G401 (cell line): ENCODE measurements at regions not wholly inside any gene's neighbourhood (a gene's known extent, or its start where the extent isn't known, plus 50 kb on each side); places are given as distances from the start of the nearest gene placed in this dataset.
A peak's percentile ranks its signal among the peaks of the same experiment; 100 is the strongest.

Source experiments
- DNase-seq: peaks from one replicate; pipeline ENCODE4 v3.0.0-alpha.2; 2015; ENCODE audit warnings: low spot score
- in situ Hi-C: cut with HindIII; loops from 2 replicates; pipeline ENCODE4 v1.10.0; 2016; ENCODE audit warnings: low sequenced_read_pairs, mixed read lengths

GRCh38 chrX:39915081-39915480 is 182.7 kb downstream of the BCOR start:
- in situ Hi-C loops = no loop called here

GRCh38 chrX:39915596-39915995 is 182.2 kb downstream of the BCOR start:
- in situ Hi-C loops = no loop called here
- DNase-seq = no peak

More at GRCh38 chrX:39915081-39915480, 182.7 kb downstream of the BCOR start:
- no peak for DNase-seq

DNA sequence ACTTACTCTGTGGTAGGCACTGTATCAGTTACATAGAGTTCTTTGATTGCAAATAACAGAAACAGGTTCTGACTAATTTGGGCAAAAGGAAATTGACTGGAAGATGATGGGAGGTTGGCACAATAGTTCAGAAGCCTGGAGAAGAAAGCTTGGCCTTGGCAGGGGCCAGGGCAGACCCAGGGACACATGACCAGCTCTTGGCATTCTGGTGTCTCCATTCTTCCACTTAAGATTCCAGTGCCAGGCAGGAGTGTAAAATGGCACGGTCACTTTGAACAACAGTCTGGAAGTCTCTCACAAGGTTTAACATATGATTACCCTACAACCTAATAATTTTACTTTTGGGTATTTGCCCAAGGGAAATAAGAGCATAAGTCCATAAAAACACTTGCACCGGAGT is 175.9 kb downstream of the BCOR start:
- in situ Hi-C loops = no loop called here
- DNase-seq = no peak

DNA sequence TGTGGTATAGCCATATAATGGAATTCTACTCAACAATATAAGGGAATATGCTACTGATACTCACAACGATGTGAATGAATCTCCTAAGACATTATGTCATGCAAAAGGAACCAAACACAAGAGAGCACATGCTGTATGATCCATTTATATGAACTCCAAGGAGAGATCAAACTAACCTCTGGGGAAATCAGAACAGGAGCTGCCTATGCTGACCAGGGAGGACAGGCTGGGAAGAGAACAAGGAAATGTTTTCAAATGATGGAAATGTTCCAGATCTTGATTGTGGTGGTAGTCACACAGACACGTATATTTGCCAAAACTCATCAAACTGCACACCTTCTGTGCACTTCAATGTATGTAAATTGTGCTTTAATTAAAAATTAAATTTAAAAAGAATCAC is 175.3 kb downstream of the BCOR start:
- DNase-seq = no peak
- in situ Hi-C loops = no loop called here

GRCh38 chrX:39922926-39923325 is 174.8 kb downstream of the BCOR start:
- in situ Hi-C loops = no loop called here
- DNase-seq = no peak

GRCh38 chrX:39927380-39927779 is 170.4 kb downstream of the BCOR start:
- no peak for DNase-seq
- in situ Hi-C loops = no loop called here

GRCh38 chrX:39928704-39929378 is 168.9 kb downstream of the BCOR start:
- no peak for DNase-seq
- in situ Hi-C loops = no loop called here

DNA sequence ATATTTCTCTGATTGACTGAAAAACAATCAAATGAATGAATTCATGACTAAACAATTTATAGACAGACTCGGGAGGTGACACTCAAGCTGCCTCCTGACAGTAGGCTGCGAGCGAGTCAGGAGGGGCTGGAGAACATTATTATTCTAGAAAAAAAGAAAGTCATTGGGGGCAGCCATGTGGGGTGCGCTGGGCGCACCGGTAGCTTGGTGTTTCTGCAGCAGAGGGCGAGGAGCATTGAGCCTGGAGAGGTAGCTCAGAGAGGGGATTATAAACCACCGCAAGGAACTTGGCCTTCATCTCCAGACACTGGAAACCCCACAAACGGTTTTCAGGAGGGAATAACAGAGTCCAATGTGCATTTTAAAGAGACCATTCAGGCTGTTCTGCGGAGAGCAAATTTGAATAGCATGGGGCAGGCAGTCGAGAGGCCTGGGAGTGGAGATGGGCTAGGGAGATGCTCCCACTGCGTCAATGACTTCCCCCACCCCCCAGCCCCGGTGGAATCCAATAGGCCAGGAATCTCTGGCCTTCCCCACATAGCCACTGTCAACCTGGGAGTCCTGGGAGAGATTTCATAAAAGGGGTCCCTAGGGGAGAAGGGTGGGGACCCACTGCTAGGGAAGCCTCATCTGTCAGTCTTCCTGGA is 168.3 kb downstream of the BCOR start:
- no peak for DNase-seq
- in situ Hi-C loops = no loop called here

- no peak for DNase-seq
- in situ Hi-C loops = no loop called here
These were observed 166.8 kb downstream of the BCOR start for GRCh38 chrX:39930786-39931528.

GRCh38 chrX:39931529-39932282 is 166.1 kb downstream of the BCOR start:
- DNase-seq = no peak
- in situ Hi-C loops = no loop called here

DNA sequence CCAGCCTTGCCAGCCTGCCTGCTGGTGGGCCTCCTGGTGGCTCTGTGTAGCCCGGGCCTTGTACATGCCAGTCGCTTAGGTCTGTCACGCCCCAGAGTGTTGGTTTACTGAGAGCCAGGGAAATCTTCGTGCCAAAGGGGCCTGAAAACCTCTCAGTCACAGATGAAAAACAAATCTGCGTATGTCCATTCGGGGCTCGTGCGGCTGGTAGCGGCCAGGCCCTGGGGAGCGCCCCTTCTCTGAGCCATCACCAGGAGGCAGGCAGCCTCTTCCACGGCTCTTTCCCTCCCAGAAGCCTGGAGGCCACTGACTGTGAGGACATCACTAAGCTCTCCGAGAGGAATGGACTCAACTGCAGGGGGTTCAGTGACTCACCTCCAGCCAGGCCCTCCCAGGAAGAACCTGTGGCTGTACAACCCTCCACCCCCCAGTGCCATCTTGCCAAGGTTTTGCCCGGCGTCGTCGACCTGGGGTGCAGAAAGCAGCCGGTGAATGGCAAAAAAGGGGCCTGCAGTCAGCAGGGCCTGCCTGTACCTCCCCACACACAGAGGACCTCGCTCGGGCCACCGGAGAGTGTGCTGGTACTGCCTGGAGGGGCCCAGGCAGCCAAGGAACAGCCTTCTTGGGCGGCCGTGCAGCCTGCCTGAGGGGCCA is 162.2 kb downstream of the BCOR start:
- in situ Hi-C loops = no loop called here
- DNase-seq = peak; percentile 31

GRCh38 chrX:39936886-39937770 is 160.6 kb downstream of the BCOR start:
- in situ Hi-C loops = no loop called here
- no peak for DNase-seq

- no peak for DNase-seq
- in situ Hi-C loops = no loop called here
These were observed 159.3 kb downstream of the BCOR start for GRCh38 chrX:39938466-39938865.

GRCh38 chrX:39939678-39940077 is 158.1 kb downstream of the BCOR start:
- in situ Hi-C loops = no loop called here
- DNase-seq = no peak

GRCh38 chrX:39941332-39941920 is 156.3 kb downstream of the BCOR start:
- in situ Hi-C loops = no loop called here

GRCh38 chrX:39944416-39944815 is 153.3 kb downstream of the BCOR start:
- in situ Hi-C loops = no loop called here
- DNase-seq = no peak

More at GRCh38 chrX:39941332-39941920, 156.3 kb downstream of the BCOR start:
- DNase-seq = no peak

- in situ Hi-C loops = no loop called here
These were observed 152.0 kb downstream of the BCOR start for GRCh38 chrX:39945709-39946108.

GRCh38 chrX:39946822-39947221 is 150.9 kb downstream of the BCOR start:
- in situ Hi-C loops = no loop called here
- DNase-seq = no peak

More at GRCh38 chrX:39945709-39946108, 152.0 kb downstream of the BCOR start:
- no peak for DNase-seq
